Left lung (tissue), 4 donors: ENCODE measurements at regions not wholly inside any gene's neighbourhood (a gene's known extent, or its start where the extent isn't known, plus 50 kb on each side); places are given as distances from the start of the nearest gene placed in this dataset.

ENCODE experiments used
- ATAC-seq: fragments of 200-7000 bp; cut with Tn5 transposase; one replicate; pipeline ENCODE4 v1.9.1; 2020; ENCODE audit warnings: moderate library complexity
- DNase-seq, 4 donors: peaks; one replicate each; pipeline ENCODE4 v3.0.0-alpha.2; 2013 to 2020
- H3K27ac ChIP-seq, 2 donors: fragments of 200-600 bp; sonication (generic) in 1 of 2; one replicate each; pipeline versions ENCODE4 v1.5.0 to v1.8.0; 2020 to 2021
- H3K27me3 ChIP-seq, 2 donors: fragments of 200-600 bp; sonication (generic) in 1 of 2; one replicate each; pipeline versions ENCODE4 v1.5.0 to v1.8.0; 2020 to 2021
- H3K36me3 ChIP-seq, 2 donors: fragments of 200-600 bp; sonication (generic) in 1 of 2; one replicate each; pipeline versions ENCODE4 v1.5.0 to v1.8.0; 2020 to 2021
- H3K4me1 ChIP-seq, 2 donors: fragments of 200-600 bp; one replicate each; pipeline ENCODE4 v1.8.0; 2021
- H3K4me3 ChIP-seq, 2 donors: fragments of 200-600 bp; sonication (generic) in 1 of 2; one replicate each; pipeline versions ENCODE4 v1.5.0 to v1.8.0; 2020 to 2021; ENCODE audit warnings: mild to moderate bottlenecking in 1 of 2
- H3K9me3 ChIP-seq, 2 donors: fragments of 200-600 bp; sonication (generic) in 1 of 2; one replicate each; pipeline versions ENCODE4 v1.5.0 to v1.8.0; 2020 to 2021
- CTCF ChIP-seq, 2 donors: fragments of 200-600 bp; sonication (generic) in 1 of 2; IDR thresholded peaks; one replicate each; pipeline versions ENCODE4 v1.5.0 to v1.8.0; 2021; ENCODE audit warnings: antibody characterized with exemption in 2 of 2
- intact Hi-C, 2 donors: fragments of 100-400 bp; cut with DNase I; formaldehyde crosslinking; loops; one replicate each; pipeline versions ENCODE4 v1.11.2 to v1.14.2; 2022
- donor health status: DM: no; HTN: yes; CAD: no.
- donor health status: DM: no; HTN: no; CAD: no.

GRCh38 chr21:41562101-41563000, 54.4 kb upstream of the TMPRSS2 start:
- Histone ChIP-seq H3K27ac (no peak overlapping the region), H3K27me3 (peaks cover 0 to 4% of the 10 kb centered on the region in 2 donors), H3K4me3 (no peak overlapping the region), H3K4me1 (no peaks in the 10 kb centered on the region), H3K9me3 (no peaks in the 10 kb centered on the region), H3K36me3 (no peaks in the 10 kb centered on the region)
- no peak for TF ChIP-seq CTCF (IDR thresholded peaks at IDR 0.05)
- ATAC-seq (peak; percentile 71), DNase-seq (peak in 2 of 4 donors; percentile 60 to 83)
- intact Hi-C loops, result no loop called here

- Histone ChIP-seq H3K27me3 (peaks cover 0 to 4% of the 10 kb centered on the region in 2 donors), H3K4me3 (no peak overlapping the region), H3K27ac (no peak overlapping the region), H3K9me3 (no peaks in the 10 kb centered on the region), H3K4me1 (no peaks in the 10 kb centered on the region), H3K36me3 (no peaks in the 10 kb centered on the region)
- DNase-seq, result no peak
- no peak for ATAC-seq
- TF ChIP-seq CTCF (IDR thresholded peaks at IDR 0.05), result no peak
- intact Hi-C loops, result no loop called here
These were observed 53.7 kb upstream of the TMPRSS2 start for GRCh38 chr21:41561701-41562100.

- peaks cover 0 to 4% of the 10 kb centered on the region in 2 donors for H3K27me3 ChIP-seq
- DNase-seq, result no peak
- H3K4me3 ChIP-seq, result no peak overlapping the region
- ATAC-seq, result no peak
- no peaks in the 10 kb centered on the region for H3K9me3 ChIP-seq
- H3K27ac ChIP-seq, result no peak overlapping the region
- TF ChIP-seq CTCF (IDR thresholded peaks at IDR 0.05), result no peak
- H3K36me3 ChIP-seq, result no peaks in the 10 kb centered on the region
- no peaks in the 10 kb centered on the region for H3K4me1 ChIP-seq
- intact Hi-C loops, result no loop called here
These were observed 52.8 kb upstream of the TMPRSS2 start for GRCh38 chr21:41560661-41561158.

GRCh38 chr21:41559658-41560631, 52.0 kb upstream of the TMPRSS2 start:
- no peak overlapping the region for H3K4me3 ChIP-seq
- no peaks in the 10 kb centered on the region for H3K9me3 ChIP-seq
- ATAC-seq, result no peak
- no peaks in the 10 kb centered on the region for H3K36me3 ChIP-seq
- H3K4me1 ChIP-seq, result no peaks in the 10 kb centered on the region
- intact Hi-C loops, result no loop called here
- no peak for TF ChIP-seq CTCF (IDR thresholded peaks at IDR 0.05)
- no peak for DNase-seq
- H3K27ac ChIP-seq, result no peak overlapping the region
- peaks cover 0 to 4% of the 10 kb centered on the region in 2 donors for H3K27me3 ChIP-seq
